HL-60 (cell line): ENCODE measurements at regions not wholly inside any gene's neighbourhood (a gene's known extent, or its start where the extent isn't known, plus 50 kb on each side); places are given as distances from the start of the nearest gene placed in this dataset.

Experiments used
- DNase-seq, 2 experiments: peaks; one replicate each; pipeline ENCODE4 v3.0.0-alpha.2; 2010 to 2020; ENCODE audit warnings: low read depth in 1 of 2, low spot score in 1 of 2
- H3K27ac ChIP-seq: fragments of 250-450 bp; sonication (Bioruptor Pico); replicated peaks from 2 replicates; pipeline ENCODE4 v1.5.1; 2020; ENCODE audit warnings: mild to moderate bottlenecking, moderate library complexity
- H3K27me3 ChIP-seq: fragments of 250-450 bp; sonication (Bioruptor Pico); 2 replicates; pipeline ENCODE4 v1.5.1; 2021; ENCODE audit warnings: mild to moderate bottlenecking, moderate library complexity; ENCODE audit not compliant: insufficient read depth, poor library complexity, severe bottlenecking
- H3K4me3 ChIP-seq: replicated peaks from 2 replicates; pipeline ENCODE4 v1.5.1; 2011; ENCODE audit warnings: mild to moderate bottlenecking, control low read depth, low read length; ENCODE audit not compliant: insufficient read depth
- CTCF ChIP-seq: IDR thresholded peaks from one replicate; pipeline ENCODE4 v1.5.1; 2011; ENCODE audit warnings: low read length, control low read depth, inconsistent platforms; ENCODE audit not compliant: insufficient read depth
- GABPA ChIP-seq: IDR thresholded peaks from 2 replicates; pipeline ENCODE4 v1.6.1; 2012; ENCODE audit warnings: low read depth
- POLR2AphosphoS5 ChIP-seq: IDR thresholded peaks from 2 replicates; pipeline ENCODE4 v1.6.1; 2012; ENCODE audit warnings: low read depth
- REST ChIP-seq: IDR thresholded peaks from 2 replicates; pipeline ENCODE4 v1.6.1; 2012; ENCODE audit warnings: low read depth; ENCODE audit not compliant: insufficient replicate concordance
- SPI1 ChIP-seq: IDR thresholded peaks from 2 replicates; pipeline ENCODE4 v1.6.1; 2012; ENCODE audit warnings: low read depth, mild to moderate bottlenecking, borderline replicate concordance

GRCh38 chr12:92634202-92634601, 68.6 kb upstream of the PLEKHG7 start:
- H3K27ac ChIP-seq = no peak overlapping the region
- no peaks in the 10 kb centered on the region for H3K27me3 ChIP-seq
- TF ChIP-seq SPI1 (no peak), CTCF (no peak), POLR2AphosphoS5 (no peak), REST (no peak), GABPA (no peak)
- H3K4me3 ChIP-seq = no peak overlapping the region
- DNase-seq = no peak

GRCh38 chr12:92630968-92631367, 71.8 kb upstream of the PLEKHG7 start:
- no peak for DNase-seq
- Histone ChIP-seq H3K27me3 (no peaks in the 10 kb centered on the region), H3K4me3 (no peak overlapping the region), H3K27ac (no peak overlapping the region)
- TF ChIP-seq CTCF (no peak), POLR2AphosphoS5 (no peak), GABPA (no peak), REST (no peak), SPI1 (no peak)

- no peak for TF ChIP-seq SPI1
- TF ChIP-seq POLR2AphosphoS5 = no peak
- no peak for TF ChIP-seq REST
- TF ChIP-seq CTCF = no peak
- TF ChIP-seq GABPA = no peak
- DNase-seq = no peak
- no peak overlapping the region for H3K4me3 ChIP-seq
- H3K27ac ChIP-seq = no peak overlapping the region
- no peaks in the 10 kb centered on the region for H3K27me3 ChIP-seq
Measured at GRCh38 chr12:92629349-92630065, 73.3 kb upstream of the PLEKHG7 start.
